Osteocyte (in vitro differentiated cells): ENCODE measurements at regions not wholly inside any gene's neighbourhood (a gene's known extent, or its start where the extent isn't known, plus 50 kb on each side); places are given as distances from the start of the nearest gene placed in this dataset.

Source experiments
- DNase-seq: peaks from one replicate; pipeline ENCODE4 v3.0.0; 2021; ENCODE audit warnings: mixed read lengths; ENCODE audit not compliant: unreplicated experiment; ENCODE audit errors: extremely low spot score
- H3K27ac Mint-ChIP-seq: one replicate; pipeline ENCODE4 v1.8.0; 2021; ENCODE audit warnings: mild to moderate bottlenecking, mixed read lengths; ENCODE audit not compliant: unreplicated experiment
- H3K27me3 Mint-ChIP-seq: one replicate; pipeline ENCODE4 v1.8.0; 2021; ENCODE audit warnings: mixed read lengths; ENCODE audit not compliant: unreplicated experiment
- H3K36me3 Mint-ChIP-seq: one replicate; pipeline ENCODE4 v1.8.0; 2021; ENCODE audit warnings: mixed read lengths; ENCODE audit not compliant: unreplicated experiment
- H3K4me1 Mint-ChIP-seq: one replicate; pipeline ENCODE4 v1.8.0; 2021; ENCODE audit warnings: mixed read lengths; ENCODE audit not compliant: unreplicated experiment
- H3K4me3 Mint-ChIP-seq: one replicate; pipeline ENCODE4 v1.8.0; 2021; ENCODE audit warnings: mild to moderate bottlenecking, moderate library complexity, mixed read lengths; ENCODE audit not compliant: unreplicated experiment
- H3K9me3 Mint-ChIP-seq: one replicate; pipeline ENCODE4 v1.8.0; 2021; ENCODE audit warnings: mixed read lengths; ENCODE audit not compliant: unreplicated experiment
- TF ChIP-seq, protein P1 (sequence below): fragments of 200-600 bp; sonication (generic); IDR thresholded peaks from 2 replicates; pipeline ENCODE4 v1.5.0; 2021; ENCODE audit warnings: antibody characterized with exemption, mild to moderate bottlenecking, moderate library complexity

- TF ChIP-seq, protein P1, sequence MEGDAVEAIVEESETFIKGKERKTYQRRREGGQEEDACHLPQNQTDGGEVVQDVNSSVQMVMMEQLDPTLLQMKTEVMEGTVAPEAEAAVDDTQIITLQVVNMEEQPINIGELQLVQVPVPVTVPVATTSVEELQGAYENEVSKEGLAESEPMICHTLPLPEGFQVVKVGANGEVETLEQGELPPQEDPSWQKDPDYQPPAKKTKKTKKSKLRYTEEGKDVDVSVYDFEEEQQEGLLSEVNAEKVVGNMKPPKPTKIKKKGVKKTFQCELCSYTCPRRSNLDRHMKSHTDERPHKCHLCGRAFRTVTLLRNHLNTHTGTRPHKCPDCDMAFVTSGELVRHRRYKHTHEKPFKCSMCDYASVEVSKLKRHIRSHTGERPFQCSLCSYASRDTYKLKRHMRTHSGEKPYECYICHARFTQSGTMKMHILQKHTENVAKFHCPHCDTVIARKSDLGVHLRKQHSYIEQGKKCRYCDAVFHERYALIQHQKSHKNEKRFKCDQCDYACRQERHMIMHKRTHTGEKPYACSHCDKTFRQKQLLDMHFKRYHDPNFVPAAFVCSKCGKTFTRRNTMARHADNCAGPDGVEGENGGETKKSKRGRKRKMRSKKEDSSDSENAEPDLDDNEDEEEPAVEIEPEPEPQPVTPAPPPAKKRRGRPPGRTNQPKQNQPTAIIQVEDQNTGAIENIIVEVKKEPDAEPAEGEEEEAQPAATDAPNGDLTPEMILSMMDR, result no peak
- H3K27ac Mint-ChIP-seq, result no peak overlapping the region
- no peaks in the 10 kb centered on the region for H3K36me3 Mint-ChIP-seq
- no peak for DNase-seq
- peaks cover 5% of the 10 kb centered on the region for H3K27me3 Mint-ChIP-seq
- no peaks in the 10 kb centered on the region for H3K9me3 Mint-ChIP-seq
- H3K4me3 Mint-ChIP-seq, result no peak overlapping the region
- H3K4me1 Mint-ChIP-seq, result no peaks in the 10 kb centered on the region
Measured at GRCh38 chr11:105260976-105261375, 121.4 kb upstream of the CARD18 start.

DNA sequence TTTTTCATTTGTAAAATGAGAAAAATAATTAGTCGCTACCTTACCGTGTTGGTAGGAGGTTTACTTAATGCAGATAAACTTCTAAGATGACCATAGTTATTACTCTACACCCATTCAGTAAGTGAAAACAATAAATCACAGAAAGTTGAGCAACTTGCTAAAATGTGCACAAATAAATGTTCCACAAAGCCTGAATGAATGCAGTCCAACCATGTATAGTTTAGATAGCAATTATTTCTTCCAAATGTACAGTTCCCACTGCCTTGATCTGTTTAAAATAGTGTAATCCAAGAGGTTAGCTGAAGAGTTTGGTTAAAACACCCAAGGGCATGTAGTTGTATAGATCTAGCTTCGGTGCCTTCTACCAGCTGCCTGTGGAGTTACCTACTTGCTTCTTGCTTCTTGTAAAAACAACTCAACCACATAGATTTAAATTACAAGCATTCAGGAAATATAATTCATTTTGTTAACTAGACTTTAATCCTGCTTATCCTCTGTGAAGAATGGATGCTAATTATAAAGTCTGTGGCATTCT, 106.3 kb upstream of the CARD18 start:
- Mint-ChIP-seq H3K4me1 (peaks cover 19% of the 10 kb centered on the region), H3K4me3 (no peak overlapping the region), H3K36me3 (no peaks in the 10 kb centered on the region), H3K27me3 (peaks cover 6% of the 10 kb centered on the region), H3K9me3 (peaks cover 4% of the 10 kb centered on the region), H3K27ac (no peak overlapping the region)
- TF ChIP-seq, protein P1, result no peak
- DNase-seq, result no peak

DNA sequence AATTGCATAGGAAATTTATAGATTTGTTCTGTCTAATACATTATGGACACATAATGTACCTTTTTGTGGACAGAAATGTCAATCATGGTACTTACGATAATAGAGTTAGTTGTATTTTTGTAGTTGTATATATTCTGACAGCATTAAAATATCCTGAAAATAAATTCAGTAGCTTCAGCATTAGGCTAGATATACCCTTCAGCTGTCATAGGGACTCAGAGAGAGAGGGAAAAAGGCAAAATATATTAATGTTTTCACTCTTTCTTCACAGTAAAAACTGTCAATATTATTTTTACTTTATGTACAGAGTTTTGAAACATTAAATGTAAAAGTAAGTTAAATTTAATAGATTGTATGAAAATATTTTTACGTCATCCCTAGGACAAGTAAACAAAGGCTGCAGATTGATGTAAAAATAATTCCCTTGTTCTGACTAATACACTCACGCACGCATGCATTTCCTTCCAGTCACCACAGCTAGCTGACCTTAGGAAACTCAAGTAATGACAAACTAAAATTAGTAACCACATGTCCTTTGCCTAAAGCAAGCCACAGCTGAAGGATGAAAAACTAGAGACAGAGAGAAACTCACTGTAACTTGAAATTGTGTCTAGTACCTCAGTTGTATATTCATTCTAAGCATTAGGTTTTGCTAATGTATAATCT, 104.7 kb upstream of the CARD18 start:
- TF ChIP-seq, protein P1, result no peak
- Mint-ChIP-seq H3K4me1 (peaks cover 19% of the 10 kb centered on the region), H3K36me3 (no peaks in the 10 kb centered on the region), H3K9me3 (peaks cover 4% of the 10 kb centered on the region), H3K27ac (peak overlapping the region; percentile 56), H3K4me3 (peak overlapping the region; percentile 32), H3K27me3 (peaks cover 10% of the 10 kb centered on the region)
- no peak for DNase-seq

GRCh38 chr11:105241136-105241535, 101.6 kb upstream of the CARD18 start:
- Mint-ChIP-seq H3K9me3 (peaks cover 4% of the 10 kb centered on the region), H3K27me3 (peaks cover 13% of the 10 kb centered on the region), H3K4me3 (no peak overlapping the region), H3K27ac (no peak overlapping the region), H3K4me1 (peaks cover 31% of the 10 kb centered on the region), H3K36me3 (no peaks in the 10 kb centered on the region)
- DNase-seq, result no peak
- TF ChIP-seq, protein P1, result no peak

- H3K4me3 Mint-ChIP-seq, result no peak overlapping the region
- TF ChIP-seq, protein P1, result no peak
Measured at GRCh38 chr11:105236664-105237063, 97.1 kb upstream of the CARD18 start.

More at GRCh38 chr11:105236664-105237063, 97.1 kb upstream of the CARD18 start:
- Mint-ChIP-seq H3K4me1 (peaks cover 14% of the 10 kb centered on the region), H3K9me3 (no peaks in the 10 kb centered on the region), H3K27me3 (peaks cover 21% of the 10 kb centered on the region), H3K36me3 (no peaks in the 10 kb centered on the region), H3K27ac (no peak overlapping the region)
- no peak for DNase-seq
